ENCODE measurements at regions not wholly inside any gene's neighbourhood (a gene's known extent, or its start where the extent isn't known, plus 50 kb on each side); places are given as distances from the start of the nearest gene placed in this dataset.

GRCh38 chr2:198471291-198471690 lies 666.9 kb downstream of the PLCL1 start:
- Mint-ChIP-seq H3K4me1 (ENCODE audit: low read depth) (no peaks in the 10 kb centered on the region), H3K27ac (no peak overlapping the region), H3K36me3 (ENCODE audit: low read depth) (no peaks in the 10 kb centered on the region)

GRCh38 chr2:198468136-198468535 lies 663.7 kb downstream of the PLCL1 start:
- Mint-ChIP-seq H3K9me3 (no peaks in the 10 kb centered on the region), H3K4me3 (no peak overlapping the region), H3K27me3 (peaks cover 5% of the 10 kb centered on the region), H3K4me1 (ENCODE audit: low read depth) (no peaks in the 10 kb centered on the region), H3K27ac (no peak overlapping the region), H3K36me3 (ENCODE audit: low read depth) (no peaks in the 10 kb centered on the region)

More at GRCh38 chr2:198471291-198471690, 666.9 kb downstream of the PLCL1 start:
- Mint-ChIP-seq H3K4me3 (no peak overlapping the region), H3K9me3 (no peaks in the 10 kb centered on the region), H3K27me3 (no peaks in the 10 kb centered on the region)

DNA sequence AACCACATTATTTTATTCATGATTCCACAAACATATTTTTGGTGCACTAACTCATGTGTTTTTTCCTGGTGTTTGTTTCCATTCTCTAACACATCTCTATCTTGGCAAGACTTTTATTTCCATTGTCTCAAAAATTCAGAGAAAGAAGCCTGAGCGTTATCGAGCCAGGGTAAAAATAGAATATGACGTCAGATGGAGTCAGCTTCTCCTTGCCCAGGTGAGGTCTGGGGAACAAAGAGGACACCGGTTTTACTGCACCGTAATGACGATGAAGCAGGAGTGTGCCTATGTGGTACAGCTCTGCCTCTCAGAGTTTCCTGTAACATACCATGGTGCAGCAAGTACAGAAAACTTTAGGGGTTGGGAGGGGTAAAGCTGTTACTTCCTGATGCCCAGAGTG lies 661.6 kb downstream of the PLCL1 start:
- Mint-ChIP-seq H3K36me3 (ENCODE audit: low read depth) (no peaks in the 10 kb centered on the region), H3K9me3 (peaks cover 4% of the 10 kb centered on the region), H3K27ac (no peak overlapping the region), H3K4me3 (no peak overlapping the region), H3K4me1 (ENCODE audit: low read depth) (no peaks in the 10 kb centered on the region), H3K27me3 (peaks cover 5% of the 10 kb centered on the region)

DNA sequence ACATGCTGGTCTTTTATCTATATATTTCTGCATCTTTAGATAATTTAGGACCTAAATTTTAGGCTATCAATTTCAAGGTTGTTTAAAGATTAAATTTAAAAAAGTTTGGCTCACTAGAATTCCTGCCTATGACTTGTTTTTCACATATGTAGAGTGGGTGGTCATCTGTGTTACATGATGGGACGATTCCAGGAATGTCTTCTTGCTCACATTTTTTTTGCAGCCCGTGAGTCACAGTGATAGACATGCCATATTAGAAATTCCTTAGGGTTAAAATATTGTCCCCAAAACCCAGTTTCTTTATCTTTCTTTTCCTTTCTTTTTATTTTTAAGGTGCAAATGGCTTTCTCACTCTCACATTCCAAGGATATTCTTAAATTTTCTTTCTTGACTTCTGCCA lies 652.0 kb downstream of the PLCL1 start:
- Mint-ChIP-seq H3K9me3 (no peaks in the 10 kb centered on the region), H3K27ac (no peak overlapping the region), H3K27me3 (peaks cover 10% of the 10 kb centered on the region), H3K4me1 (ENCODE audit: low read depth) (no peaks in the 10 kb centered on the region), H3K4me3 (no peak overlapping the region), H3K36me3 (ENCODE audit: low read depth) (no peaks in the 10 kb centered on the region)

DNA sequence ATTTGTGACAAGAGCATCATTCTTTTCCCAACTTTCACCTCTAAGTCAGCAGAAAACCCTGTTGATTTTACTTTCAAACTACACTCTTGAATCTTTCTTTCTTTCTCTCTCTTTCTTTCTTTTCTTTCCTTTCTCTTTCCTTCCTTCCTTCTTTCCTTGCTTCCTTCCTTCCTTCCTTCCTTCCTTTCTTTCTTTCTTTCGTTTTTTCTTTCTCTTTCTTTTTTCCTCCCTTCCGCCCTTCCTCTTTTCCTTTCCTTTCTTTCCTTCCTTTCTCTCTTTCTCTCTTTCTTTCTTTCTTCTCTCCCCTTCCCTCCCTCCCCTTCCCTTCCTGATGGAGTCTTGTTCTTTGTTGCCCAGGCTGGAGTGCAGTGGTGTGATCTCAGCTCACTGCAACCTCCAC lies 649.5 kb downstream of the PLCL1 start:
- Mint-ChIP-seq H3K36me3 (ENCODE audit: low read depth) (no peaks in the 10 kb centered on the region), H3K27ac (no peak overlapping the region), H3K27me3 (peaks cover 10% of the 10 kb centered on the region), H3K4me3 (no peak overlapping the region), H3K4me1 (ENCODE audit: low read depth) (no peaks in the 10 kb centered on the region), H3K9me3 (no peaks in the 10 kb centered on the region)

GRCh38 chr2:198452327-198452726 lies 647.9 kb downstream of the PLCL1 start:
- Mint-ChIP-seq H3K36me3 (ENCODE audit: low read depth) (no peaks in the 10 kb centered on the region), H3K27ac (no peak overlapping the region), H3K4me3 (no peak overlapping the region), H3K4me1 (ENCODE audit: low read depth) (no peaks in the 10 kb centered on the region), H3K27me3 (peaks cover 10% of the 10 kb centered on the region), H3K9me3 (no peaks in the 10 kb centered on the region)

- no peak overlapping the region for H3K27ac Mint-ChIP-seq
- no peaks in the 10 kb centered on the region for H3K27me3 Mint-ChIP-seq
Measured at GRCh38 chr2:198448789-198449188, 644.4 kb downstream of the PLCL1 start.

GRCh38 chr2:198444800-198445287 lies 640.5 kb downstream of the PLCL1 start:
- Mint-ChIP-seq H3K27me3 (peaks cover 5% of the 10 kb centered on the region), H3K9me3 (no peaks in the 10 kb centered on the region), H3K36me3 (ENCODE audit: low read depth) (no peaks in the 10 kb centered on the region), H3K27ac (no peak overlapping the region), H3K4me1 (ENCODE audit: low read depth) (peaks cover 22% of the 10 kb centered on the region), H3K4me3 (no peak overlapping the region)

More at GRCh38 chr2:198448789-198449188, 644.4 kb downstream of the PLCL1 start:
- no peaks in the 10 kb centered on the region for H3K36me3 Mint-ChIP-seq (ENCODE audit: low read depth)
- no peak overlapping the region for H3K4me3 Mint-ChIP-seq
- H3K4me1 Mint-ChIP-seq (ENCODE audit: low read depth): no peaks in the 10 kb centered on the region
- no peaks in the 10 kb centered on the region for H3K9me3 Mint-ChIP-seq

- peaks cover 22% of the 10 kb centered on the region for H3K4me1 Mint-ChIP-seq (ENCODE audit: low read depth)
- H3K9me3 Mint-ChIP-seq: no peaks in the 10 kb centered on the region
- peaks cover 12% of the 10 kb centered on the region for H3K27me3 Mint-ChIP-seq
- no peaks in the 10 kb centered on the region for H3K36me3 Mint-ChIP-seq (ENCODE audit: low read depth)
- H3K27ac Mint-ChIP-seq: peak overlapping the region; percentile 22
- no peak overlapping the region for H3K4me3 Mint-ChIP-seq
Measured at GRCh38 chr2:198441901-198442300, 637.5 kb downstream of the PLCL1 start.

- no peaks in the 10 kb centered on the region for H3K9me3 Mint-ChIP-seq
- H3K36me3 Mint-ChIP-seq (ENCODE audit: low read depth): no peaks in the 10 kb centered on the region
- H3K4me3 Mint-ChIP-seq: no peak overlapping the region
- H3K27ac Mint-ChIP-seq: peak overlapping the region; percentile 43
- H3K27me3 Mint-ChIP-seq: peaks cover 16% of the 10 kb centered on the region
- peaks cover 22% of the 10 kb centered on the region for H3K4me1 Mint-ChIP-seq (ENCODE audit: low read depth)
Measured at GRCh38 chr2:198441246-198441645, 636.9 kb downstream of the PLCL1 start.

GRCh38 chr2:198440833-198441232 lies 636.4 kb downstream of the PLCL1 start:
- no peaks in the 10 kb centered on the region for H3K9me3 Mint-ChIP-seq
- H3K36me3 Mint-ChIP-seq (ENCODE audit: low read depth): no peaks in the 10 kb centered on the region
- H3K4me1 Mint-ChIP-seq (ENCODE audit: low read depth): peaks cover 22% of the 10 kb centered on the region
- H3K27me3 Mint-ChIP-seq: peaks cover 20% of the 10 kb centered on the region
- no peak overlapping the region for H3K4me3 Mint-ChIP-seq
- H3K27ac Mint-ChIP-seq: peak overlapping the region; percentile 43

DNA sequence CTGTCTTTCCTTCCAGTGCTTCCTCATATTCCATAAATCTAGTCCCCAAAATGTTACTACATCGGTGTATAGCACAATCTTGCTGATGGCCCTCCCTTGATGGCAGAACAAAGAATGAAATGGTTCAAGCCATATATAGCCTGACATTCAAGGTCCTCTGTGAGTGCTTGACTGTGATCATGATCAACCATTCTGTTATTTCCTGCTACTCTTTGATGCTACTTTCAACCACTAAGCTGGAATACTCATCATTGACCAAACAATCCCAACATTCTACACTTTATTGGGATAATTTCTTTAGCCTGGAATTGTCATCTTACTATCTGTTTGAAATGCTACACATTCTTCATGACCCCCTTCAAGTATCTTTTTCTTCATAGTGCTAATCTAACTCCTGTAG lies 633.9 kb downstream of the PLCL1 start:
- Mint-ChIP-seq H3K4me1 (ENCODE audit: low read depth) (peaks cover 22% of the 10 kb centered on the region), H3K4me3 (no peak overlapping the region), H3K9me3 (no peaks in the 10 kb centered on the region), H3K36me3 (ENCODE audit: low read depth) (no peaks in the 10 kb centered on the region), H3K27ac (no peak overlapping the region), H3K27me3 (peaks cover 30% of the 10 kb centered on the region)

DNA sequence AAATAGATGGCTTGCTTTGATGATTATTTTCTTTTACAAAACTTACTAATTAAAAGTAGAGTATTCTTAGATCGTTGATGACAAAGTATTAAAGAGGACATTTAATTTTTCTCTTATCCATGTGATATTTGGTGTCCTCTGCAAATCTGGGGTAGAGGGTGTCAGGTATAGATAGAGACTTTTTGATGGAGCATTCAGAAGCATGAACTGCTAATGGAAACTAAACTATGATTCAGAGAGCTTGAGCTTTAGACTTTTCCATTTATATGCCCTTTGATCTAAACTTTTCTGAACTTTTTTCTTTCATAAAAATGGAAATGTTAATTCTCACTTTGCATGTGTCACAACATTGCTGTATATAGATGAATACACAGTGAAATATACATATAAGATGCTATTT lies 619.7 kb downstream of the PLCL1 start:
- Mint-ChIP-seq H3K27me3 (peaks cover 5% of the 10 kb centered on the region), H3K36me3 (ENCODE audit: low read depth) (no peaks in the 10 kb centered on the region), H3K4me3 (no peak overlapping the region), H3K4me1 (ENCODE audit: low read depth) (peaks cover 4% of the 10 kb centered on the region), H3K9me3 (no peaks in the 10 kb centered on the region), H3K27ac (no peak overlapping the region)

DNA sequence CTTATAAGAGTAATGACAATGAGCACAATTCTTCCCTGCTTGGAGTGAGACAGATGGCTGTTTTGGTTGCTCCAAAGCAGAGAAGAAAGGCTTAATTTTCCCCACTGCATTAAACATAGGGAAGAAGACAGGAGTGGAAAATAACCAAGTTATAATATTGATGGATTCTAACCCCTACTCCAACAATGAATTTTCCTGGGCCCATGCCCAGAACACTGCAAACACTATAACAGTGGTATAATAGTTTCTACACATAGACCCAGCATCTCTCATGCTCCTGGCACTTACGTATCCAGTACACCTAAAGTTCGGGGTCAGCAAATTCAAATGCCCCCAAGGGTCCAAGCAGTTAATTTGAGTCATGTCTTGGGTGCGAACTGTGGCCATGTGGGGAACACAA lies 613.4 kb downstream of the PLCL1 start:
- Mint-ChIP-seq H3K9me3 (no peaks in the 10 kb centered on the region), H3K4me1 (ENCODE audit: low read depth) (no peaks in the 10 kb centered on the region), H3K27ac (no peak overlapping the region), H3K4me3 (no peak overlapping the region), H3K36me3 (ENCODE audit: low read depth) (no peaks in the 10 kb centered on the region), H3K27me3 (peaks cover 5% of the 10 kb centered on the region)

DNA sequence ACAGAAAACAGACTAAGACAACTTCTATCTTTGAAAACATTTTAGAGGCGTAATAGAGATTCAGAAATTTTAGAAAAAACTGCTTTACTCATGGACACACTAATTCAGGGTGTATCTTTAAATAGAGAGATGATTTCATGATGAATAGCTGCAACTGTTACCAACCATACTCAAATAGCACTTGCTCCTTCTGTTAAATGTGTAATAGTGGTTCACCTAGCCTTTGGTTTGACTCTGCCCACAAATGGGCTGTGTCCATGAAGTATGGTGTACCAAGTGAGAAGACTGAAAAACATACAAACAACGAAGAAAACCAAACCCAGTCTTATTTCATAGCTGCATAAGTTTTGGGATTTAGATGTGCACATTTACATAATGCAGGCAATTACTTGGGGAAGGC lies 610.6 kb downstream of the PLCL1 start:
- Mint-ChIP-seq H3K27ac (no peak overlapping the region), H3K9me3 (no peaks in the 10 kb centered on the region), H3K4me1 (ENCODE audit: low read depth) (no peaks in the 10 kb centered on the region), H3K27me3 (no peaks in the 10 kb centered on the region), H3K4me3 (no peak overlapping the region), H3K36me3 (ENCODE audit: low read depth) (no peaks in the 10 kb centered on the region)

- Mint-ChIP-seq H3K4me1 (ENCODE audit: low read depth) (no peaks in the 10 kb centered on the region), H3K27me3 (no peaks in the 10 kb centered on the region), H3K9me3 (no peaks in the 10 kb centered on the region), H3K4me3 (no peak overlapping the region), H3K27ac (no peak overlapping the region), H3K36me3 (ENCODE audit: low read depth) (no peaks in the 10 kb centered on the region)
Measured at GRCh38 chr2:198411936-198412335, 607.5 kb downstream of the PLCL1 start.
